K562 (cell line): ENCODE measurements at regions not wholly inside any gene's neighbourhood (a gene's known extent, or its start where the extent isn't known, plus 50 kb on each side); places are given as distances from the start of the nearest gene placed in this dataset.

Experiments used
- ATAC-seq: fragments of 200-7000 bp; cut with Tn5 transposase; 3 replicates; pipeline ENCODE4 v1.9.1; 2020; ENCODE audit warnings: moderate library complexity
- BruUV-seq: library from RNA; stranded (reverse); fragments of 400-500 nt; replicated peaks from 2 replicates; lab custom pipeline; 2021; lab: Mats Ljungman, UMichigan
- CTCF ChIA-PET: fragments of 300-600 bp; formaldehyde crosslinking; extraction: SDS; loops from one replicate; lab custom pipeline; 2021; ENCODE audit warnings: low intra/inter-chr PET ratio; lab: Yijun Ruan, JAX
- POLR2A ChIA-PET: fragments of 300-600, 350-650 bp; sonication (Branson Sonifier 250); formaldehyde crosslinking; extraction: SDS; loops from one replicate; lab custom pipeline; 2021; ENCODE audit warnings: antibody characterized with exemption, inconsistent platforms; lab: Yijun Ruan, JAX
- DNase-seq, 4 experiments: peaks; one replicate each; pipeline versions ENCODE4 v3.0.0 to v3.0.0-alpha.2; 2011 to 2018; ENCODE audit warnings: low spot score in 3 of 4, mixed read lengths in 3 of 4; ENCODE audit errors: extremely low read depth in 1 of 4
- FAIRE-seq: peaks from 2 replicates; lab custom pipeline; 2011; peaks lifted over from hg19 to GRCh38; lab: Jason Lieb, UNC
- H2AFZ ChIP-seq: 2 replicates; pipeline ENCODE4 v1.6.0; 2011; ENCODE audit warnings: low read depth, low read length, control low read depth, inconsistent platforms
- H3K27ac ChIP-seq: fragments of 200-600 bp; 3 replicates; pipeline ENCODE4 v1.8.0; 2011; ENCODE audit warnings: low read depth, mild to moderate bottlenecking, control low read depth, inconsistent platforms, low read length, moderate library complexity, mixed read lengths; ENCODE audit errors: extremely low read depth
- H3K27me3 ChIP-seq, 2 experiments: fragments of 300-600 bp in 1 of 2; 2 replicates in 1 of 2; 3 replicates in 1 of 2; pipeline versions ENCODE4 v1.6.0 to v1.8.0; 2011; ENCODE audit warnings: inconsistent platforms in 2 of 2, low read length in 2 of 2, mild to moderate bottlenecking in 1 of 2, mixed read lengths in 1 of 2, moderate library complexity in 1 of 2; ENCODE audit not compliant: control insufficient read depth in 2 of 2, insufficient read depth in 2 of 2
- H3K36me3 ChIP-seq: fragments of 300-600 bp; 3 replicates; pipeline ENCODE4 v1.8.0; 2011; ENCODE audit warnings: mild to moderate bottlenecking, low read length, inconsistent platforms; ENCODE audit not compliant: control insufficient read depth, insufficient read depth
- H3K4me1 ChIP-seq, 2 experiments: fragments of 200-600 bp in 1 of 2; replicated peaks in 1 of 2; 2 replicates in 1 of 2; 3 replicates in 1 of 2; pipeline versions ENCODE4 v1.5.1 to v1.8.0; 2011; ENCODE audit warnings: inconsistent platforms in 2 of 2, low read length in 2 of 2, mild to moderate bottlenecking in 1 of 2, mixed read lengths in 1 of 2, moderate library complexity in 1 of 2; ENCODE audit not compliant: control insufficient read depth in 2 of 2, insufficient read depth in 2 of 2
- H3K4me2 ChIP-seq: 2 replicates; pipeline ENCODE4 v1.6.1; 2011; ENCODE audit warnings: low read length, control low read depth, inconsistent platforms, mixed read lengths; ENCODE audit not compliant: insufficient read depth
- H3K4me3 ChIP-seq: fragments of 200-600 bp; sonication (generic), shearing (Covaris generic); 2 replicates; pipeline ENCODE4 v1.5.1; 2016; ENCODE audit warnings: control low read depth, inconsistent platforms
- H3K79me2 ChIP-seq: fragments of 200-600 bp; 3 replicates; pipeline ENCODE4 v1.8.0; 2011; ENCODE audit warnings: low read length, inconsistent platforms; ENCODE audit not compliant: control insufficient read depth, insufficient read depth
- H3K9ac ChIP-seq, 2 experiments: 2 replicates each; pipeline versions ENCODE4 v1.6.0 to v1.6.1; 2011; ENCODE audit warnings: low read depth in 2 of 2, low read length in 2 of 2, control low read depth in 1 of 2, inconsistent platforms in 1 of 2, mild to moderate bottlenecking in 1 of 2, mixed read lengths in 1 of 2; ENCODE audit not compliant: insufficient read depth in 1 of 2
- H3K9me1 ChIP-seq: one replicate; pipeline ENCODE4 v1.6.0; 2011; ENCODE audit warnings: inconsistent platforms, mild to moderate bottlenecking, low read length, moderate library complexity; ENCODE audit not compliant: control insufficient read depth, insufficient read depth
- H3K9me3 ChIP-seq: replicated peaks from 2 replicates; pipeline ENCODE4 v1.5.1; 2011; ENCODE audit warnings: low read depth, low read length, inconsistent platforms; ENCODE audit not compliant: control insufficient read depth, insufficient read depth
- H4K20me1 ChIP-seq: replicated peaks from 2 replicates; pipeline ENCODE4 v1.6.1; 2011; ENCODE audit warnings: low read length, inconsistent platforms, mixed read lengths; ENCODE audit not compliant: control insufficient read depth, insufficient read depth
- ATF7 ChIP-seq: fragments of 450-650 bp; IDR thresholded peaks from 2 replicates; pipeline ENCODE4 v1.7.1; 2014; ENCODE audit warnings: mild to moderate bottlenecking, moderate library complexity
- CCAR2 ChIP-seq: fragments of 200-400 bp; formaldehyde crosslinking; IDR thresholded peaks from 2 replicates; pipeline ENCODE4 v1.6.1; 2017; ENCODE audit warnings: mild to moderate bottlenecking, low read depth, low read length
- CTBP1 ChIP-seq: fragments of 450-650 bp; IDR thresholded peaks from 2 replicates; pipeline ENCODE4 v1.6.1; 2016; ENCODE audit warnings: borderline replicate concordance
- FOXK2 ChIP-seq, 2 experiments: fragments of 450-650 bp; IDR thresholded peaks in 1 of 2; conservative IDR thresholded peaks in 1 of 2; 2 replicates each; pipeline ENCODE4 v1.6.1; 2016; ENCODE audit warnings: low read depth in 2 of 2, mild to moderate bottlenecking in 1 of 2
- FOXO4 ChIP-seq: fragments of 450-650 bp; formaldehyde crosslinking; IDR thresholded peaks from 2 replicates; pipeline ENCODE4 v1.4.0; 2020; ENCODE audit warnings: mild to moderate bottlenecking, moderate library complexity
- FOXP4 ChIP-seq: sonication (generic); formaldehyde crosslinking; IDR thresholded peaks from 2 replicates; pipeline ENCODE4 v1.8.0; 2022; ENCODE audit warnings: mild to moderate bottlenecking, missing genetic modification reagents, borderline replicate concordance
- JUND ChIP-seq, 2 experiments: IDR thresholded peaks; 2 replicates in 1 of 2; 3 replicates in 1 of 2; pipeline ENCODE4 v1.6.1; 2011; ENCODE audit warnings: borderline replicate concordance in 2 of 2, low read depth in 2 of 2, low read length in 2 of 2, improper control_type of control experiment in 1 of 2, missing biosample characterization in 1 of 2, missing genetic modification characterization in 1 of 2, missing genetic modification reagents in 1 of 2
- MAFG ChIP-seq: fragments of 450-650 bp; conservative IDR thresholded peaks from 2 replicates; pipeline ENCODE4 v1.6.1; 2016; ENCODE audit warnings: missing genetic modification characterization, missing compliant biosample characterization
- RFX1 ChIP-seq: fragments of 450-650 bp; IDR thresholded peaks from 2 replicates; pipeline ENCODE4 v1.6.1; 2016; ENCODE audit warnings: mild to moderate bottlenecking, moderate library complexity
- TEAD2 ChIP-seq: fragments of 450-650 bp; IDR thresholded peaks from 2 replicates; pipeline ENCODE4 v1.6.1; 2016; ENCODE audit warnings: missing genetic modification characterization, control low read depth, missing compliant biosample characterization
- ZHX1 ChIP-seq: fragments of 150-350 bp; conservative IDR thresholded peaks from 2 replicates; pipeline ENCODE4 v1.6.1; 2014; ENCODE audit warnings: low read length
- WGBS: fragments of 100-300 bp; shearing (Covaris generic); methylation state at CpG from one replicate; pipeline ENCODE4 v1.1.6; 2016; ENCODE audit warnings: low coverage, mixed read lengths; ENCODE audit not compliant: insufficient coverage; ENCODE audit errors: missing lambda C conversion rate; 5-methylcytosine and 5-hydroxymethylcytosine counted together
- in situ Hi-C: fragments of 300-500 bp; cut with MboI; formaldehyde crosslinking; loops from 4 replicates; pipeline ENCODE4 v1.15.0; 2018; ENCODE audit warnings: inconsistent platforms, mixed read lengths
- intact Hi-C: fragments of 100-400 bp; cut with micrococcal nuclease; formaldehyde crosslinking; loops from 2 replicates; pipeline ENCODE4 v1.14.2; 2022

GRCh38 chr3:152051501-152052404, 178.3 kb downstream of the SUCNR1 start:
- WGBS, result 5% methylated on average over 3 of the region's 3 CpGs
- intact Hi-C loops, result no loop called here
- no peak overlapping the region for H3K4me3 ChIP-seq
- H3K27ac ChIP-seq, result no peak overlapping the region
- FAIRE-seq (peak; percentile 42), DNase-seq (peak in 2 of 4 experiments; percentile 9 to 19), ATAC-seq (peak; percentile 76)
- no peaks in the 10 kb centered on the region for H3K9me3 ChIP-seq
- peak overlapping the region in 1 of 2 experiments; percentile 4; a peak in 1 of 4 replicates for H3K9ac ChIP-seq
- peak overlapping the region; percentile 15; the same call in 1 of the 2 replicates for H3K4me2 ChIP-seq
- ChIA-PET CTCF (no interaction called here), POLR2A (interaction anchor here (0.7 to 1.5 kb wide), 4 partner anchors 9 to 22 kb away, joined by 3 to 5 read pairs (median 4); no protein-coding TSS in a partner anchor)
- H3K27me3 ChIP-seq, result no peaks in the 10 kb centered on the region
- peaks cover 0 to 9% of the 10 kb centered on the region in 2 experiments; a peak in 3 of 5 replicates for H3K4me1 ChIP-seq
- no peaks in the 10 kb centered on the region for H3K36me3 ChIP-seq
- no peaks in the 10 kb centered on the region for H3K9me1 ChIP-seq
- in situ Hi-C loops, result no loop called here
- no TSS peak for BruUV-seq
- no peaks in the 10 kb centered on the region for H4K20me1 ChIP-seq
- H3K79me2 ChIP-seq, result no peaks in the 10 kb centered on the region
- H2AFZ ChIP-seq, result peak overlapping the region; percentile 74
- peak in 1 of 2 experiments; percentile 85; a peak in 1 of 4 replicates for TF ChIP-seq FOXK2 (conservative IDR thresholded peaks at IDR 0.05 in 1 of 2, IDR thresholded peaks at IDR 0.05 in 1 of 2; ENCODE audit: low read depth in 2 of 2)
- peak; percentile 42; the same call in 1 of the 2 replicates for TF ChIP-seq JUND (IDR thresholded peaks at IDR 0.05; ENCODE audit: borderline replicate concordance, low read depth, low read length)
- TF ChIP-seq JUND (tag; IDR thresholded peaks at IDR 0.05; ENCODE audit: borderline replicate concordance, low read depth, low read length), result no peak
- no peak for TF ChIP-seq FOXP4 (CRISPR knock-in tag)
- TF ChIP-seq CTBP1, result peak; percentile 26; the same call in 1 of the 2 replicates
- TF ChIP-seq TEAD2 (tag), result 0 out of 2 replicates have a peak, but pooled peaks have one; percentile 55
- TF ChIP-seq RFX1, result 0 out of 2 replicates have a peak, but pooled peaks have one; percentile 17
- no peak for TF ChIP-seq ZHX1
- TF ChIP-seq MAFG (tag), result peak; percentile 60
- peak; percentile 78; the same call in 1 of the 2 replicates for TF ChIP-seq ATF7
- no peak for TF ChIP-seq CCAR2
- TF ChIP-seq FOXO4 (CRISPR knock-in tag), result no peak
